ENCODE measurements at regions not wholly inside any gene's neighbourhood (a gene's known extent, or its start where the extent isn't known, plus 50 kb on each side); places are given as distances from the start of the nearest gene placed in this dataset.
A peak's percentile ranks its signal among the peaks of the same experiment; 100 is the strongest.

DNA sequence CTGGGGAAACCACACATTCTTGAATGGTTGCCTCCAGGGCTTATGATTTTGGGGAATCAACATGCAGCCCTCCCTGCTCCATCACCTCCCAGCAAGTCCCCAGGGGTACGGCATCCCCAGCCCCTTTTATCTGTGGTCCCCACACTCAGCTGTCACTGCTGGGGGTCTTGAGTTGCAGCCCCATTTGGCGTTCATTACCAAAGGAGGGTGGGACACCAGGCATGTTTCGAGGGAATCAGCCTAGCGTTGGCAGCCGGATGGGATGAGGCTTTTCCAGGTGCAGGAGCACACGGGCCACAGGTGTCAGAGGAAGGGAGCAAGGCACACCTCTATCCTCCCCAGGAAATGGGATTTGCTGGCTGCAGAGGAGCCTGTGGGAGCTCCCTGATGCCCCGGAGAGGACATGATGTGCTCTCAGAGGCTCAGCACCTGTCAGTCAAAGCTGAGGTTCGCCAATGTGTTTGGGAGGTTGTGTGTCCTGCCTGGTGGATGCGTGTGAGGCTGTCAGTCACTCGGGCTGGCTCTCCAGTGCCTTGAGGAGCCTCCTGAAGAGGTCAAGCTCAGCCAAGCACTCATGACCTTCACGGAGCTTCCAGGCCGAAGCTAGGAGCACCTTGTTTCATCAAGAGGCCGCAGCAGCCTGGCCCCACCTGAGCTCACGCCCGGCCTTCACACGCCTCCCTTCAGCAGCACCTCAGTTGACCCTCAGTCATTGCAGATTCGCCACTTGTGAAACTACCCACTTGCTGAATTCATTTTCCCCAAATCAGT is 95.0 kb downstream of the ERMARD start:
- DNase-seq (ENCODE audit: low read depth): no peak

DNA sequence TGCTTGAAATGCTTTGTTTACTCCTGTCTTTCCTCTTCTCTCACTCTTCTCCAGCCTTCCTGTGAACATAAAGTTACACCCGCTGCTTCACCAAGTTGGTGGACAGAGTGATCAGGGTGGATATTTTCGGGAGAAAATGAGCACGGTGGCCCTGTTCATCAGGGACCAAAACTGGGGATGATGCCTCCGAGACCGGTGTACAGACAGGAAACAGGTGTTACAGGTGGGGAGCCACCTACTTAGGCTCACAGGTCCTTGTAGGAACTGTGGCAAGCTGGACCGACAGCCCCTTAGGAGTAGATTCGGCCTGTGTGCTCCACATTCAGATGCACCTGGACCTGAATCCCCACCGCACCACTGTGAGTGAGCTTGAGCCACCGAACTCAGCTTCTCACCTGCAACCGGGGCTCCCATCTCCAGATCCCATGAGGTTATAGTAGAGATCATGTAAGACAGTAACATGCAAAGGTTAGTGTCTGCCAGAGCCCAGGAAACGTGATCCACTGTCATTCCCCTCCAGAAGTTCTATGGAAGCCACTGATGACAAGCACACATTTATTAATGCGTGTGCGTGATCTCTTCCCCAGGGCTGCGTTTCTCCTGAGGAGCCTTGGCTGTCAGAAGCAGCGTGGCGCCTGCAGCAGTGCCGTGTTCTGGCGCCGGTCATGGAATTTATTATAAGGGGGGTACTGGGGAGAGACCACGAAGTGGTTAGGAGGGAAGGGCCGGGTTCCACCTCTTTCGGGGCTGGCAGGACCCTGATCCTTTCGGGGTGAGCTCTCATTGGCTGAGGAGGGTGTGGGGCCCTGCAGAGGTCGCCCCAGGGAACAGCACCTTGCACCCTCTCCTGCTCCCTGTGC is 94.2 kb downstream of the ERMARD start:
- no peak for DNase-seq (ENCODE audit: low read depth)

DNA sequence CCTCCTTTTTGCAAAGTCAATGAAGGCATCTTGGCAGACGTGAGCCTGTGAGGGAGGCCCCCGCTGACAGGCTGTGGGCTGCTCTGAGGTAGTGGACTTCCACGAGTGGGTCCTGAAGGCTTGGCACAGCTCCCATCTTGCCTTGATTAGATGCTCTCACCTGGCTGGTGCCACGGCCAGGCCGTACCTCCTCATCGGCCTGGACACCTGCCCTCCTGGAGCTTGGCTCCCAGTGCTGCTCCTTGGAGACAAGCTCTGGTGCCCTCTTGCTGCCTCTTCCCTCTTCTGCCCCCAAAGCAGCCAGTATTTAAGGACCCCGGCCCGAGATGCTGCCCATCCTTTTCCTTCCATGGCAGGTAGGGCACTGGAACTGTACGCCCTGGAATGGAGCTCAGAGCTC is 93.5 kb downstream of the ERMARD start:
- DNase-seq (ENCODE audit: low read depth): no peak

DNA sequence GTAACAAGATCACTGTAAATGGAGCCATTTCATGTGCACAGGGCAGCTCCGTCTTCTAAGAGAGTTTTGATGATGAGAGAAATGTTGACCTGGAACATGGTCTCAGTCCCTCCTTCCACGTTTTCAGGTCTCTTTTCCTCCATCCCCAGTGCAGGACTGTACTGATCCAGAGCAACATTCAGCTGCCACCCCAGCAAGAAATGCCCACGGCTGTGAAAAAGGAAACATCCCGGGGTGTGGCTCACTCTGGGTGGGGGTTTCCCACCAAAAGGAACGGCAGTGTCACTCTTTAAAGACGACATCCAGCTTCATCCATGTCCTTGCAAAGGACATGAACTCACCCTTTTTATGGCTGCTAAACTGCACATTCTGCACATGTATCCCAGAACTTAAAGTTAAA is 92.6 kb downstream of the ERMARD start:
- DNase-seq (ENCODE audit: low read depth): no peak

DNA sequence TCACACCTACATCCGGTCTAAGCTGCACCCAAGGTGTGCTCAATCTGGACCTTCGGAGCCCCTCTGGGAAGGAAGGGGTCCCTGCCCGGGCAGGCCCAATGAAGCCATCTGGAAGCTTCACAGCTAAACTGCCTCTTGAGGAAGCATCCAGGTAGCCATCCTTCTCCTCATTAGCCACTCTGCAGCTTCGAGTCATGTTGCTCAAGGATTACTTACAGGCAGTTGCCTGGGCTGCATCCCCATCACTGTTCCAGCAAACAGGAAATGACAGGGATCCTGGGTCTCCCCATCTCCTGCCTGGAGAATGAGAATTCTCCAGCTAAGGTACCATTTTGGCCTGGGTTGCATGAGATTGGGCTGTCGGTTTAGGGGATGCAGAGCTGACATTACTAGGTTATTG is 91.7 kb downstream of the ERMARD start:
- DNase-seq (ENCODE audit: low read depth): no peak

DNA sequence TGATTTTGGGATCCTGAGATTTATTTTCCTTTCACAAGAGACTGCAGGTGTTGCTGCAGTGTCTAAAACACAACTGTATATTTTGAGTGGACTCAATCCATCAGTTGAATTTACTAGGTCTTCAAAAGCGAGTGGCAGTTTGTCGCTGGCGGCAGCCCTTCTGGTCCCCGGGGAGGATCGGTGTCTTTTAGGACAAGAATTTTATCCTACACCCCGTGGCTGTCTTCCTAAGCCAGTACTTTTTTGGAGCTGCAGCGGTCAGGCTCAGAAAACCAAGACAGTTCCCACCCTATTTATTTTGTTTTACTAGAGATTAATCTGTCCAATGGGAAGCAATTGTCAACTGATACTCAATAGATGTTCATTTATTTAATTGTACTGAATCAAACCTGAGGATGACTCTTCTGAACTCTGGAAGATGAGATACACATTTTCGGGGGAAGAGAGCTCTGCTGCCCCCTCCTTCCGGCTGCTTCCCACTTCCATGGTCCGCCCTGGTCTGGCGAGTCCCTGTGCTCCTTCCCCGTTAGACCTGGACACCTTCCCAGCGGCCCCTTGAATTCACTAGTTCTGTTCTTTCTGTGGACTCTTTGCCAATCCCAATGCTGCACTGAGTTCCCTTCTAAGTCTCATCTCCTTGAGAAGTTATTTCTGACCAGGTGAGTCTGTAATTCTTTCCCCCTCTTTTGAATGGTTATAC is 90.6 kb downstream of the ERMARD start:
- DNase-seq (ENCODE audit: low read depth): no peak

DNA sequence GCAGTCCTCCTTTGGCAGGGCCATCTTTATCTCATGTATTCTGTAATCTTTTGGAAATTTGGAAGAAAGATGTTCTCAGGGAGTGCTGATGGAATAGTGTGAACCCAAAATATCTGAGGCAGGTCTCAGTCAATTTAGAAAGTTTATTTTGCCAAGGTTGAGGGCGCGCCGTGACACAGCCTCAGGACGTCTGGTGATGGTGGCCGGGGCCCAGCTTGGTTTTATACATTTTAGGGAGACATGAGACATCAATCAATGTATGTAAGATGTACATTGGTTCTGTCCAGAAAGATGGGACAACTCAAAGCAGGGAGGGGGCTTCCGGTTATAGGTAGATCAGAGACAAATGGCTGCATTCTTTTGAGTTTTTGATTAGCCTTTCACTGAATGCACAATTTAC is 89.8 kb downstream of the ERMARD start:
- no peak for DNase-seq (ENCODE audit: low read depth)

DNA sequence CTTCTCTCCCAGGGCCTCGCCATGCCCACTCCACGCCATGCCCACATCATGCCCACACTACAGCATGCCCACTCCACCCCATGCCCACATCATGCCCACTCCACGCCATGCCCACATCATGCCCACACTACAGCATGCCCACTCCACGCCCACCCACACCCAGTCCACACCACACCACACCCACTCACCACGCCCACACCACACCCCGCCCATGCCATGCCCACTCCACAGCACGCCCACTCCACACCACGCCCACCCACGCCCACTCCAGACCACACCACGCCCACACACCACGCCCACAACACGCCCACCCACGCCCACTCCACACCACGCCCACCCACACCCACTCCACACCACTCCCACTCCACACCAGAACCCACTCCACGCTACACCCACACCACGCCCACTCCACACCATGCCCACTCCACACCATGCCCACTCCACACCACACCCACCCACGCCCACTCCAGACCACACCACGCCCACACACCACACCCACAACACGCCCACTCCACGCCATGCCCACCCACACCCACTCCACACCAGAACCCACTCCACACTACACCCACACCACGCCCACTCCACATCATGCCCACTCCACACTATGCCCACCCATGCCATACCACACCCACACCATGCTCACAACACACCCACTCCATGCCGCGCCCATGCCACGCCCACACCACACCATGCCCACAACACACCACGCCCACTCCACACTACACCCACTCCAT is 88.6 kb downstream of the ERMARD start:
- DNase-seq (ENCODE audit: low read depth): no peak

DNA sequence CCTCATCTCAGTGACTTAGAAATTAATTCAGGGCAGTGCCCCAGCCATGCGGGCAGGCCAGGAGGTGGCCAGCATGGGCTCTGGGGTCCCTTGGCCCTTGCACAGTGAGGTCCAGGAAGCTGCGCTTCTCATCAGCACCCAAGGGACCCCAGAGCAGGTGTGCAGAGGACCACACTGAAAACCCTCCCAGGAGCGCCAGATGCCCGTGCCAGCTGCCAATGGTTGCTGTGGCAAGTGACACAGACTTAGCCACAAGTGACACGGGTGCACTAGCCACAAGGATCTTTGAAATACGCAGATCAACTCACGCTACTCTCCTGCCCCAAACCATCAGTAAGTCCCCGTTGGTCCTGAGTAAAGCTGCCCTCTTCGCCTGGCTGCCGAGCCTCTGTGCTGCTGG is 88.1 kb downstream of the ERMARD start:
- DNase-seq (ENCODE audit: low read depth): no peak

DNA sequence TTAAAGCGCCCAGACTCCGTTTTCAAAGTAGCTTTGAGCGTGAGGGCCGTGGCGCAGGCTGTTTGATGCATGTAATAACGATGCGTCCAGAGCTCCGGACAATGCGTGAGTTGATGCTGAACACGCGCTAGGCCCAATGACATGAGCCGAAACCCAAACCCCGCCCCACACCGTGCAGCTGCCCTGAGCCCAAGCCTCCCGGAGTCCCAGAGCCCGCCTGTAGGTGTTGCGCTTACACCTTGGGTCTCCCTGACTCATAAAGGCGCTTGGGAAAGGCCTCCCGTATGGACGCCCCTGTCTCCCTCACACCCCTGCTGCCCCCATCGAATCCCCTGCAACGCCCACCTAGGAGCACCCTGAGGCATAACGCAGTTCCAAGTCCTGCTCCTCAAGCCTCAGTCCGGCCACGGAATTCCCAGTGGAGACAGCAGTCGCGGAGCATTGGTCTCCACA is 87.6 kb downstream of the ERMARD start:
- no peak for DNase-seq (ENCODE audit: low read depth)

DNA sequence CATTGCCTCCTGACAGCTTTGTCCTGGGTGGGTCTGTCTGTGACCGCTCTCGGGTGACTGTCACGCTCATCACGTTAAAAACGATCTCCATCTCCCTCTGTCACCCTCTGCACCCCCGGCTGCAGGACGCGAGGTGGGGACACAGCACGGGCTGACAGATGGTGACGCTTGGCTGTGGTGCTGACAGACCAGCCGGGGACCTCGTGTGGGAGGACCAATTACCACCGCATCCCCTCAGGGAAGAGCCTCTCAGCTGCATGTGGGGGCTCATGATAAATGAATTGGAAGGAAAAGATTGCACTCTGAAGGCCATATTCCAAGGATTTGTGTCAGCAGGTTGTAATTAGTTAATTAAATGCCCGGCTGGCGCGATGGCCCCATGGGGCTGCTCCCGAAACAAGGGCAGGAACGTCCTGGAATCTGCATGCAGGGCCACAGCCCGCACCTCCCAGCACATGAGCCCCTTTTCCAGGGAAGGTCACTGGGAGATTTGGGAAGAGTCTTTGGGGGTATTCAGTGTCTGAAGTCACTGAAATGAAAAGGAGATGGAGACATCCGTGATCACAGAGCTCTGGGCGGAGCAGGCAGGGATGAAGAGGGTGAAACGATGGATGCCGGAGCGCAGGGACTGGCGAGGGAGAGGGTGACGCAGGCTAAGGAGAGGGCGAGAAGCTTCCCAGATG is 87.1 kb downstream of the ERMARD start:
- DNase-seq (ENCODE audit: low read depth): no peak

DNA sequence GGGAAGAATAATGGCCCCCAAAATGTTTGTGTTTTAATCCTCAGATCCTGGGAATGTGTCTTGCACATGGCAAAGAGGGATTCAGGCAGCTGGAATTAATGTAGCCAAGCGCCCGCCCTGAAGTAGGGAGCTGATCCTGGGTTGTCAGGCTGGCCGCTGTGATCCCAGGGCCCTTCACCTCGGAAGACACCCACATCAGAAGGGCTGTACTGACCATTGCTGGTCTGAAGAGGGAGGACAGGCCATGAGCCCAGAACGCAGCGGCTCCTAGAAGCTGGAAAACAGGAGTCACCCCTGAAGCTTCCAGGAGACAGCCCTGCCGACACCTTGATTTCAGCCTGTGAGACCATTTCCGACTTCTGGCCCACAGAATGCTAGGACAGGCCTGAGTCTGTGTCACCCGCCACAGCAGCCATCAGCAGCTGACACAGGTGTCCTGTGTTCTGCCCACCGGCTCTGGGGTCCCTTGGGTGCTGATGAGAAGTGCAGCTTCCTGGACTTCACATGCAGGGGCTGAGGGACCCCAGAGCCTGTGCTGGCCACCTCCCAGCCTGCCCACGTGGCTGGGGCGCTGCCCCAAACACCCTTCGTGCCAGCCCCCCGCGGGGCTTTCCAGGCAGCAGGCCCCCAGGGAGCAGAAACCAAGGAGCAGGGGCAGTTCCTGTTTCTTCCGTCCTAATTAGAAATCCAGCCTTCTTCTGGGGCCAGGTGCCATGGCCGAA is 86.3 kb downstream of the ERMARD start:
- DNase-seq (ENCODE audit: low read depth): no peak

DNA sequence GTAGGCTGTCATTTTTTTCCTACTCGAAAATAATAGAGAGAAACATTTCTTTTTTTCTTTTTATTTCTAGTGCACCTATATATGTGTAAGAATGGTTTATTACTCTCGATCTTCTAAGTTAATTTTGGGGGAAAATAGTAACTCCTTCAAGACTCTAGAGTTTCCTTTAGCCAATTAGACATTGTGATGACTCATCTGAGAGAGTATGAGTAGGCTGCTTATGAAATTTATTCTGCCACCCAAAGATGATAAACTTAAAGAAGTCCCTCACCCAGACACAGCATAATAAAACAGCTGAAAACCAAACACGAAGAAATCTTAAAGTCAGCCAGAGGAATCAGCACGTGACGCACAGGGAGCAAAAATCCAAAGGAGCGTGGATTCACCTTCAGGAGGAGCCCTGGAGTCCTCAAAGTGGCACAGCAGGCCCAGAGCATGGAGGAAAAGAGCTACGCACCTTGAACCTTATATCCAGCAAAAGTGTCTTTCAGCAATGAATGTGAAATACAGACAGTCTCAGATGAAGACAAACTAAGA is 81.9 kb downstream of the ERMARD start:
- no peak for DNase-seq (ENCODE audit: low read depth)

DNA sequence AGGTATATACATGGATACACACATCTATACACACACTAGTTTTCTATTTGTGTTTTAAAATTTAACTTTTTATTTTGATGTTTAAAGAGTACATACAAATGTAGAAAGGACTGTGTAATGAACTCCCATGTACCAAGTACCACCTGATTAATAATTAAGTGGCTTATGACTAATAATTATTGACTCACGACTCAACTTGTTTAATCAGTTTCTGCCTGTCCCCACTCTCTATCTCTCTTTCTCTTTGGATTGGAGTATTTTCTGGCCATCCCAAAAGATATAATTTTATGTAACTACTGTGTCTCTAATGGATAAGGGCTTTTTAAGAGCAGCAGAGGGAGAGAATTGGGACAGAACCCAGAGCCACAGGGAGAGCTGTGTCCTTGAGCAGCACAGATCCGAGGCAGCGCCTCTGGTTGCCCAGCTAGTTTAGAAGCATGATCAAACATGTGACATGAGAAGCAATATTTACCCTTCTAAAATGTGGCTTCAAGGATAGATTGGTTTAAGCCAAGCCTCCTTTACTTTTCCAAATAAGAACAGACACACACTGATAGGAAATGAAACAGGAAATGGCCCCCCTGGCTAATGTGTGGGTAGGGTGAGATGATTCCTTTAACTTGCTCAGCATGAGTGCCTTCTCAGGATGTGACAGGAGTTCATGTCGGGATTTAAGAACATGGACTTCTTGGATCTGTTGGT is 81.0 kb downstream of the ERMARD start:
- DNase-seq (ENCODE audit: low read depth): no peak

DNA sequence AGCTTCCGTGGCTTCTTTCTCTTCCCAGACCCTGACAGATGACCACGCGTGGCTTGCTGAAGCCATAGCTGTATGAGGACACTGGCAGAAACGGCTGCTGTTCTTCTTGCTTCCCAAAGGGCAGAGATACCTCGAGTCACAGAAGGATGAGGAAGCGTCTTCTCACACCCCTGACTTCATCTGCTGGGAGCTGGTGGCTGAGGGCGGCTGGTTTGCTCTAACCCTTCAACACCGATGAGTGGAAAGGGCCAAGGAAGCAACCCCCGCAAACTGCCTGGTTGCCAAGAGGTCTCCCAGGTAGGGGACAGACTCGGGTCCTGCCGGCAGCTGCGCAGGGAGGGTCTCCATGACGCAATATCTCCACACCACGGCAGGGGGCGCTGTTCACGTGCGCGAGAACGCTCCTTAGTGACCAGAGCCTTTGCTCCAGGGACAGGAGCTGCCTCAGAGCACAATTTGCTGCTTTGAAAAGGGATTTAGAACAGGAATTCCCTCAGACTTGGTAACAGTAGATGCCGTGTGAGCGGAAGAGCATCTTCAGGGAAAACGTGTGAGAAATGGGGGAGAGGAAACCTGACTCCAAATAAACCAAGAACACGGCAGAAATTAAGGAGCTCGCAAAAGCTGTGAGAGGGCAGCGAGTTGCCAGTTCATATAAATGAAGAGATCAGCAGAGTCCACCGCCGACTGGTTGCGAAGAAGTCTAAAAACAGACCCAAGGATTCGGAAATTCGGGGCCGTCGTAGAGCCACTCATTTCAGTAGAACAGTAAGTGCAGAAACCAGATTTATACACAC is 80.2 kb downstream of the ERMARD start:
- DNase-seq (ENCODE audit: low read depth): peak; percentile 59

All from stimulated activated CD8-positive, alpha-beta memory T cell treated with anti-CD3 and anti-CD28 coated beads, Interleukin-4, amount 100 ng/mL, for 24 hours (primary cell).